Parathyroid adenoma (tissue), 2 donors: ENCODE measurements at regions not wholly inside any gene's neighbourhood (a gene's known extent, or its start where the extent isn't known, plus 50 kb on each side); places are given as distances from the start of the nearest gene placed in this dataset.

ENCODE experiments used
- H2AFZ ChIP-seq: fragments of 300-600 bp; sonication (generic); one replicate; pipeline ENCODE4 v1.7.0; 2017; ENCODE audit warnings: antibody characterized with exemption, mild to moderate bottlenecking
- H3K27ac ChIP-seq: fragments of 300-600 bp; sonication (generic); one replicate; pipeline ENCODE4 v1.7.0; 2017
- H3K27me3 ChIP-seq: fragments of 300-600 bp; sonication (generic); one replicate; pipeline ENCODE4 v1.7.0; 2017; ENCODE audit warnings: low read length; ENCODE audit not compliant: control insufficient read depth, insufficient read depth
- H3K36me3 ChIP-seq: fragments of 300-600 bp; sonication (generic); one replicate; pipeline ENCODE4 v1.7.0; 2017; ENCODE audit warnings: low read length; ENCODE audit not compliant: control insufficient read depth, insufficient read depth
- H3K4me1 ChIP-seq: fragments of 300-600 bp; sonication (generic); one replicate; pipeline ENCODE4 v1.7.0; 2017; ENCODE audit warnings: control low read depth
- H3K4me2 ChIP-seq: fragments of 300-600 bp; sonication (generic); one replicate; pipeline ENCODE4 v1.7.0; 2017; ENCODE audit warnings: low read length
- H3K4me3 ChIP-seq: fragments of 300-600 bp; sonication (generic); one replicate; pipeline ENCODE4 v1.7.0; 2017; ENCODE audit warnings: low read depth, low read length
- H3K79me2 ChIP-seq: fragments of 300-600 bp; sonication (generic); one replicate; pipeline ENCODE4 v1.7.0; 2017; ENCODE audit warnings: control low read depth
- H3K9ac ChIP-seq: fragments of 300-600 bp; sonication (generic); one replicate; pipeline ENCODE4 v1.7.0; 2017; ENCODE audit warnings: mild to moderate bottlenecking
- H3K9me3 ChIP-seq: fragments of 300-600 bp; sonication (generic); one replicate; pipeline ENCODE4 v1.7.0; 2017; ENCODE audit warnings: low read length; ENCODE audit not compliant: control insufficient read depth
- CTCF ChIP-seq: fragments of 300-600 bp; sonication (generic); IDR thresholded peaks from one replicate; pipeline ENCODE4 v1.7.0; 2017; ENCODE audit warnings: antibody characterized with exemption, mild to moderate bottlenecking
- donor health status: primary hyperparathyroidism.

GRCh38 chr6:104548297-104548696, 311.4 kb downstream of the HACE1 start:
- H3K9me3 ChIP-seq = no peaks in the 10 kb centered on the region
- H3K27me3 ChIP-seq = no peaks in the 10 kb centered on the region
- no peak overlapping the region for H3K4me3 ChIP-seq
- no peak overlapping the region for H3K27ac ChIP-seq
- no peaks in the 10 kb centered on the region for H3K79me2 ChIP-seq
- H3K4me1 ChIP-seq = no peaks in the 10 kb centered on the region
- TF ChIP-seq CTCF = no peak
- no peaks in the 10 kb centered on the region for H3K36me3 ChIP-seq
- H3K4me2 ChIP-seq = no peak overlapping the region
- H2AFZ ChIP-seq = no peak overlapping the region
- H3K9ac ChIP-seq = no peak overlapping the region

GRCh38 chr6:104541411-104541810, 318.3 kb downstream of the HACE1 start:
- no peaks in the 10 kb centered on the region for H3K4me1 ChIP-seq
- no peak overlapping the region for H3K27ac ChIP-seq
- no peaks in the 10 kb centered on the region for H3K9me3 ChIP-seq
- no peak overlapping the region for H3K9ac ChIP-seq
- no peaks in the 10 kb centered on the region for H3K27me3 ChIP-seq
- H3K4me3 ChIP-seq = no peak overlapping the region
- TF ChIP-seq CTCF = no peak
- H2AFZ ChIP-seq = no peak overlapping the region
- H3K36me3 ChIP-seq = no peaks in the 10 kb centered on the region
- H3K79me2 ChIP-seq = no peaks in the 10 kb centered on the region
- H3K4me2 ChIP-seq = no peak overlapping the region

GRCh38 chr6:104540743-104541142, 319.0 kb downstream of the HACE1 start:
- Histone ChIP-seq H2AFZ (no peak overlapping the region), H3K4me1 (no peaks in the 10 kb centered on the region), H3K27me3 (no peaks in the 10 kb centered on the region), H3K9me3 (no peaks in the 10 kb centered on the region), H3K79me2 (no peaks in the 10 kb centered on the region), H3K4me2 (no peak overlapping the region), H3K27ac (no peak overlapping the region), H3K4me3 (no peak overlapping the region), H3K9ac (no peak overlapping the region), H3K36me3 (no peaks in the 10 kb centered on the region)
- TF ChIP-seq CTCF = no peak

- H3K4me1 ChIP-seq = no peaks in the 10 kb centered on the region
- H3K79me2 ChIP-seq = no peaks in the 10 kb centered on the region
- no peaks in the 10 kb centered on the region for H3K9me3 ChIP-seq
- H3K9ac ChIP-seq = no peak overlapping the region
- H3K4me2 ChIP-seq = no peak overlapping the region
- no peak overlapping the region for H2AFZ ChIP-seq
- no peaks in the 10 kb centered on the region for H3K36me3 ChIP-seq
- H3K27me3 ChIP-seq = no peaks in the 10 kb centered on the region
- H3K4me3 ChIP-seq = no peak overlapping the region
- no peak overlapping the region for H3K27ac ChIP-seq
- no peak for TF ChIP-seq CTCF
Measured at GRCh38 chr6:104539173-104539572, 320.5 kb downstream of the HACE1 start.

GRCh38 chr6:104537872-104538271, 321.8 kb downstream of the HACE1 start:
- H3K4me1 ChIP-seq = no peaks in the 10 kb centered on the region
- H3K79me2 ChIP-seq = no peaks in the 10 kb centered on the region
- H3K27me3 ChIP-seq = no peaks in the 10 kb centered on the region

More at GRCh38 chr6:104537872-104538271, 321.8 kb downstream of the HACE1 start:
- no peak overlapping the region for H3K4me2 ChIP-seq
- no peak overlapping the region for H3K9ac ChIP-seq
- TF ChIP-seq CTCF = no peak
- H3K4me3 ChIP-seq = no peak overlapping the region
- no peaks in the 10 kb centered on the region for H3K36me3 ChIP-seq
- H3K9me3 ChIP-seq = no peaks in the 10 kb centered on the region
- H2AFZ ChIP-seq = no peak overlapping the region
- H3K27ac ChIP-seq = no peak overlapping the region
